NOMO-1 treated with DMSO at 0.1 percent for 48 hours (cell line): ENCODE measurements at regions not wholly inside any gene's neighbourhood (a gene's known extent, or its start where the extent isn't known, plus 50 kb on each side); places are given as distances from the start of the nearest gene placed in this dataset.
"Not testable (repeated sequence)": the region's sequence is repeated elsewhere in the genome, so short reads cannot be mapped to it uniquely, and the experiment has no call there.

ENCODE experiments used
- DNase-seq: peaks from one replicate; lab custom pipeline; 2025; ENCODE audit not compliant: unreplicated experiment; lab: John Stamatoyannopoulos, UW

DNA sequence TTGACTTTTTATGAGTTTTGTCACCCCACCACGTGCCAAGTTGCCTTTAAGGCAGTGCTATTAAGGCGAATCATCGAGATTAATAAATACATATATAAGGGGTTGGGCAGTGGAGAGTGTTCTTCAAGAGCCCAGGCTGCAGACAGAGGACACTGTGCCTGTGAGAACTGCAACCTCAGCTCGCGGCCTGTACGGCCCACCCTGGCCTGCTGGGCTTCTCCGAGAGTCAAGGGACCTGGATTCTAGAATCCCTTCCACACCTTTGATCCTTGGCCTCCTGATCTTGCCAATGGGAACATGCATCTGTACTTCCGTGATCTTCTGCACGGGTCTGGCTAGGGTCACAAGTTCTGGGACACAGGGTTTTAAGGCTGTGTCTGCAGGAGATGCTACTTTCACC lies 54.5 kb downstream of the IRX5 start:
- no peak for DNase-seq

GRCh38 chr16:54985668-54986067 lies 55.0 kb downstream of the IRX5 start:
- no peak for DNase-seq

DNA sequence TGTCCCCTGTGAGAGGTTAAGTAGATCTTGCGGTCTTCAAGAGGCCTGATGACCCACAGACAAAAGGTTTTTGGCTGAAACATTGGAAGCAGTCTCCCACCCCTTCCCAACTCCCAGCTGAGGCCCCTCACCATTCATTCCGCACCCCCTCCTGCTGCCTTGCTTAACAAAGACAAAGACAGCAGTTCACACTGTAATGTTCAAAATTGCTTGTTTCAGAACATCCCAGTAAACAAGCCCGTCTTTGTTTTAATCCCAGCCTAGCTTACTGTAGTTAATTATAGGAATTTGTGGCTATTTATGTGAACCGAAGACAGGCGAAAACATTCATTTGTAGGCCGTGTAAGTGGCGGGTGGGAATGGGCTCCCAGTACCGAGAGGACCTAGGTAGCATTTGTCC lies 55.7 kb downstream of the IRX5 start:
- DNase-seq = no peak

DNA sequence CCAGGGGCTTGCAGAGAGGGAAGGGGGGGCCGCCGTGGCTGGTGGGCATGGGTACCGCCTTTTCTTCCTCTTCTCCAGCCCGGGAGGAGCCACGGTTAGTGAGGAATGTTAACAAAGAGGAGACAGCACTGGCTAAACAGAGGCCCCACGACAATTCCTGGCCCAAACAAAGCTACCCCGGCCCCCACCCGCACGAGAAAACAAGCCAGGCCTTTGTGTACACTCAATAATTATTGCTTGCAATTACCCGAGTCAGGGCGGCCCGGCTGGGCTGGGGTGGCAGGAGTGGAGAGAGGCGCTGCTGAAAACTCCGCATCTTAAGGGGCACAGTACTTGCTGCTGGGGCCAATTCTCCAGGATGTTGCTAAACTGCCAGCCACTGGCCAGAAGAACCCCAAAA lies 56.4 kb downstream of the IRX5 start:
- DNase-seq = no peak

- no peak for DNase-seq
Measured at GRCh38 chr16:54991525-54991924, 60.9 kb downstream of the IRX5 start.

DNA sequence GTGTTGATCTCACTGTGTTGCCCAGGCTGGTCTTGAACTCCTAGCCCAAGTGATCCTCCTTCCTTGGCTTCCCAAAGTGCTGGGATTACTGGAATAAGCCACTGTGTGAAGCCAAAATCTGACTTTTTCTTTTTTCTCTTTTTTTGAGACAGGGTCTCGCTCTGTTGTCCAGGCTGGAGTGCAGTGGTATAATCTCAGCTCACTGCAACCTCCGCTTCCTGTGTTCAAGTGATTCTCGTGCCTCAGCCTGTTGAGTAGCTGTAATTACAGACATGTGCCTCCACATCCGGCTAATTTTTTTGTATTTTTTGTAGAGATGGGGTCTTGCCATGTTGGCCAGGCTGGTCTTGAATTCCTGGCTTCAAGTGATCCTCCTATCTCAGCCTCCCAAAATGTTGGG lies 61.3 kb downstream of the IRX5 start:
- not testable (repeated sequence) for DNase-seq

DNA sequence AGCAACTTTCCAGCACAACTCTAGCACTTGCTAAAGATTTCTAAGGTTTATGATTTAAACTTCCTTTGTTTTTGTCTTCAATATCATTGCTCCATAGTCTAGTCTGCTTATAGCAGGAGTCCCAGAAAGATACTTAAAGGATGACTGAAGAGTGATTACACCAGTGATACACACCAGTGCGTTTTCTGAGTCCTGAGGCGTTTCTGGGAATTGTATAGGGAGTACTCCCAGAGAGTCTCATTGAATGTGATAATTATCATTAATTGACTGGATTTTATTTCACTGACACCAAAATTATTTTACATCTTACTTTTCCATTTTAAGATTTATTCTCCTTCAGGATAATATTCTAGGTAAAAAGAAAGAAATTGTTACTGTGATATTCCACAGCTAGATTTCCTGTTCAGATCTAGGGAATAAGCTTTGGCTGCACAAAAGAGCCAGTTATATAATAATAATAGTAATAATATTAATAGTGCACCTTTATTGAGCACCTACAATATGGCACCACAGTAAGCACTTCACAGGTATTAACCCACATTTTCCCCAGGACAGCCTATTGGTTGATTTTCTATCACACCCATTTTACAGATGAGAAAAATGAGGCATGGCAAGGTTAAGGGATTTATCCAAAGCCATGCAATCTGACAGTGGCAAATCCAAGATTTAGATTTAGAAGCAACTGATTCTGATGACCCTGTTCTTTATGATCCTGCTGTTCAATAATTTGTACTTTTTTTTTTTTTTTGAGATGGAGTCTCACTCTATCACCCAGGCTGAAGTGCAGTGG lies 62.6 kb downstream of the IRX5 start:
- no peak for DNase-seq

- DNase-seq = no peak
Measured at GRCh38 chr16:54996186-54996585, 65.5 kb downstream of the IRX5 start.

- no peak for DNase-seq
Measured at GRCh38 chr16:54998834-54999233, 68.2 kb downstream of the IRX5 start.

- no peak for DNase-seq
Measured at GRCh38 chr16:54999481-54999880, 68.8 kb downstream of the IRX5 start.

DNA sequence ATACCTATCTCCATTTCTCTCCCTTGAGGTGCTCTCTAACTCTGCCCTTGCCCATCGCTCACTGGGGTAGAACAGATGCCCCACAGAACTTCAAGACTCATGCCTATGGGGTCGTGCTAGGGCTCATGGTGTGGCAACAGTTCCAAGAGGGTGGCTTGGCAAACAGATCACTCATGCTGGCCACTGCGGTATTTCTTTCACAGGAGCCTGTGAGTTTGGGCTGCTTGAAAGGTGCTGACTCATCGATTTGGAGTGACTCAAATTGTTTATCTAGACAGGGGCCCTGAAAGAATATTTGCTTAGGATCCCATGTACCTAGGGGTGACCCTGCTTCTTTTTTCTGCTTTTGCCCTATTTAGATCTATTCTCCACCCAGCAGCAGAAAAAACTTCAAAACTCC lies 69.9 kb downstream of the IRX5 start:
- no peak for DNase-seq

- DNase-seq = no peak
Measured at GRCh38 chr16:55001931-55002330, 71.3 kb downstream of the IRX5 start.

DNA sequence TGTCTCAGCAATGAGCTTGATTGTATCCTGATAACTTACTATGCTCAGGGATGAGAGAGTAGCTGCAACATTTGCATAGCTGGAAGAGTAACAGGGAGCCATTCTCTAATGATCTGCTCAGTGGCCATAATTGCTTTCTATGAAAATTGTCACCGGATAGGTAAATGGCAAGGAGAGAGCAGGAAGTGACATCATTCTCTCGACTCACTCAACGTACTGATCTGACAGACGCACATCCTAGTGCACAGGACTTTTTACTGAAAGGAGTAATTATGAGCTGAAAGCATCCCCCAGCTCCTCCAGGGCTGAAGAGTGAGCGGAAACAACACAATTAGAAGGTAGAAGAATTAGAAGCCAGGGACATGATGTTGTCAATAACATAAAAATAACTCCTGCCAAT lies 71.8 kb downstream of the IRX5 start:
- DNase-seq = no peak

- no peak for DNase-seq
Measured at GRCh38 chr16:55003306-55003705, 72.6 kb downstream of the IRX5 start.

- DNase-seq = no peak
Measured at GRCh38 chr16:55003916-55004315, 73.3 kb downstream of the IRX5 start.

GRCh38 chr16:55007504-55007903 lies 76.8 kb downstream of the IRX5 start:
- DNase-seq = no peak

DNA sequence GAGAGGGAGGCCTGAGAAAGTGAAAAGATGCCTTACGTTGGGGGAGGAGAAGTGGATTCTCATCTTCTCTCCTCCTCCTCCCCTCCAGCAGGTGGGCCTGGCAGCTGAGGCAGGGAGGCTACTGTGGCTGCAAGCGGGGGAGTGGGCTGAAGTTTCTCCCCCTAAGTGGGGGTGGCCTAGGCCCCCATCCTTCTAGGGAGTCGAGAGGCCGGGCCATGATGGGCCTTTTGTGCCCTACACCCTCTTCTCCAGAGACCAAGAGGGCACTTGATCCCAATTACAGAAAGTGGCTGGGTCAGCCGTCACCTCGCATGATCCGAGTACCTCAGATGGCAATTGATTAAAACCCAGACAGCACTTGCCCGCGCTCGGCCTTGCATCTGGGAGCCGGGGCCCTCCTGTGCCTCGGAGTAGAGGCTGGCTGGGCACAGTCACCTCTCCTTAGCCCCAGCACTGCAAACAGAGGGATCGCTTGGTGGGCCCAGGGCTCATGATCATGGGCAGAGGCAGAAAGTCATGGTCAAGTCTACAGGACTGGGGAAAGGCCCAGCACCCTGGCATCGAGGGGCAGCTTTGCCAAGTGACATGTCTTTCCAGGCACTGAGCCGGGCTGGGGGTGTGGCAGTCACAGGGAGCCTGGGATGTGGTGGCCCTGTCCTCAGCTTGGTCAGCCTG lies 78.3 kb downstream of the IRX5 start:
- no peak for DNase-seq

- no peak for DNase-seq
Measured at GRCh38 chr16:55009581-55009980, 78.9 kb downstream of the IRX5 start.

GRCh38 chr16:55010492-55011160 lies 80.0 kb downstream of the IRX5 start:
- DNase-seq = no peak

GRCh38 chr16:55012362-55012761 lies 81.7 kb downstream of the IRX5 start:
- no peak for DNase-seq

DNA sequence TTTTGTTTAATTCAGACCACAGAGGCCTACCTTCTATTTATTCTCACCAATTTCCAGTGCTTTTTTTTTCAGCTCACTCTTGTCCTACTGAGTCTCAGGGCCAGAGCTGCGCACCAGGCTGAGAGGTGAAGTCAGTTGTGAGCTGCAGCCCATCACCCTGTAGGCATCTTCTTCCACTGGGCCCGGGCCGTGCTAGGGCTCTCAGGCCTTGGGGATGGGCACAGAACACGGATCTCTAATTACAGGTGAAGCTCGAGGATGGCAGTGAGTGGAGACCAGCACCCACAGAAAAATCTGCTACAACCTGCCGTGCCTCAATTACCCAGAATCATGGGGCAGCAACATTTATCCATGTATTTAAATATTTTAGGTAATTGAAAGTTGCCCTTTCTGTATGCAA lies 82.1 kb downstream of the IRX5 start:
- DNase-seq = no peak

DNA sequence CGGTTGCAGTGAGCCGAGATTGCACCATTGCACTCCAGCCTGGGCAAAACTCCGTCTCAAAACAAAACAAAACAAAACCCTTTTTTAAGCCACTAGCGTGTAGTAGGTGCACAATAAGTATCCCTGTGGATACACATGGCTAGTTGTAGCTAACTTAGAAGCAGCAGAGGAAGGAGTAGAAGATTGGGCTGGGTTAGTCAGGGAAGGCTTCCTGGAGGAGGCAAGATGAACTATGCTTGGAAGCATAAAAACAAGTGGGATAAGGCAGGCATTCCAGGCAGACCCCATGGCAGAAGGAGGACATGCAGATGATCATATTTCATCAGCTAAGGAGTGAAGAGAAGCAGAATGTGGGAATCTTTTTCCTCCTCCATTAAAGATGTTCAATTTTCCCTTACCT lies 83.4 kb downstream of the IRX5 start:
- DNase-seq = no peak
